HEK293T (cell line): ENCODE measurements at regions not wholly inside any gene's neighbourhood (a gene's known extent, or its start where the extent isn't known, plus 50 kb on each side); places are given as distances from the start of the nearest gene placed in this dataset.

Experiments
- CTCF ChIA-PET: fragments of 350-600 bp; formaldehyde crosslinking; extraction: SDS; loops from one replicate; lab custom pipeline; 2021; ENCODE audit warnings: antibody characterized with exemption, inconsistent platforms; lab: Yijun Ruan, JAX
- POLR2A ChIA-PET: fragments of 350-600 bp; formaldehyde crosslinking; extraction: SDS; loops from one replicate; lab custom pipeline; 2020; ENCODE audit warnings: antibody characterized with exemption, inconsistent platforms; lab: Yijun Ruan, JAX
- DNase-seq: peaks from one replicate; pipeline ENCODE4 v3.0.0; 2012; ENCODE audit warnings: mixed read lengths; ENCODE audit errors: extremely low spot score
- ARNT ChIP-seq: fragments of 450-650 bp; IDR thresholded peaks from 2 replicates; pipeline ENCODE4 v1.6.1; 2017; ENCODE audit warnings: mild to moderate bottlenecking
- BHLHE40 ChIP-seq: fragments of 450-650 bp; IDR thresholded peaks from 2 replicates; pipeline ENCODE4 v1.6.1; 2016; ENCODE audit warnings: mild to moderate bottlenecking, moderate library complexity, borderline replicate concordance
- CTBP1 ChIP-seq: fragments of 450-650 bp; IDR thresholded peaks from 2 replicates; pipeline ENCODE4 v1.6.1; 2016; ENCODE audit warnings: borderline replicate concordance
- ELF4 ChIP-seq: fragments of 450-650 bp; IDR thresholded peaks from 2 replicates; pipeline ENCODE4 v1.6.1; 2017; ENCODE audit warnings: antibody characterized with exemption
- FOXA1 ChIP-seq: fragments of 450-650 bp; IDR thresholded peaks from 2 replicates; pipeline ENCODE4 v1.6.1; 2016; ENCODE audit warnings: mild to moderate bottlenecking
- FOXK2 ChIP-seq: fragments of 450-650 bp; IDR thresholded peaks from 2 replicates; pipeline ENCODE4 v1.6.1; 2016; ENCODE audit warnings: mild to moderate bottlenecking
- FOXM1 ChIP-seq: fragments of 450-650 bp; IDR thresholded peaks from 2 replicates; pipeline ENCODE4 v1.6.1; 2017; ENCODE audit warnings: mild to moderate bottlenecking, borderline replicate concordance
- HDGF ChIP-seq: fragments of 450-650 bp; IDR thresholded peaks from 2 replicates; pipeline ENCODE4 v1.6.1; 2017; ENCODE audit warnings: antibody characterized with exemption, borderline replicate concordance
- L3MBTL2 ChIP-seq: fragments of 450-650 bp; conservative IDR thresholded peaks from 2 replicates; pipeline ENCODE4 v1.6.1; 2016; ENCODE audit warnings: mild to moderate bottlenecking
- LEF1 ChIP-seq: fragments of 450-650 bp; IDR thresholded peaks from 2 replicates; pipeline ENCODE4 v1.6.1; 2017; ENCODE audit warnings: mild to moderate bottlenecking, borderline replicate concordance
- NFRKB ChIP-seq: fragments of 450-650 bp; IDR thresholded peaks from 2 replicates; pipeline ENCODE4 v1.6.1; 2016; ENCODE audit warnings: mild to moderate bottlenecking, moderate library complexity
- SP1 ChIP-seq: fragments of 450-650 bp; IDR thresholded peaks from 2 replicates; pipeline ENCODE4 v1.6.1; 2017
- SUZ12 ChIP-seq: fragments of 450-650 bp; IDR thresholded peaks from 2 replicates; pipeline ENCODE4 v1.6.1; 2016; ENCODE audit warnings: mild to moderate bottlenecking
- TARDBP ChIP-seq: fragments of 450-650 bp; IDR thresholded peaks from 2 replicates; pipeline ENCODE4 v1.6.1; 2016
- ZNF384 ChIP-seq: fragments of 450-650 bp; IDR thresholded peaks from 2 replicates; pipeline ENCODE4 v1.6.1; 2016
- TF ChIP-seq, protein P1 (sequence below): fragments of 450-650 bp; IDR thresholded peaks from 2 replicates; pipeline ENCODE4 v1.6.1; 2016

DNA sequence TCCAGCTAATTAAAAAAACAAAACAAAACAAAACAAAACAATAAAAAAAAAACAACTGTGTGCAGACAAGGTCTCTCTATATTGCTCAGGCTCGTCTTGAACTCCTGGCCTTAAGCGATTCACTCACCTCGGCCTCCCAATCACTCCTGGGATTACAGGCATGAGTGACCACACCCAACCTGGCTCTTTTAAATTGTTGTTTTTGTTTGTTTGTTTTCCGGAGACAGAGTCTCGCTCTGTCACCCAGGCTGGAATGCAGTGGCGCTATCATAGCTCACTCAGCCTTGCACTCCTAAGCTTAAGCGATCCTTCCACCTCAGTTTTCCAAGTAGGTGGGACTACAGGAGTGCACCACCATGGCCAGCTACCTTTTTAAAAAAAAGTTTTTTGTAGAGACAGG lies 201.6 kb downstream of the EN1 start:
- no peak for DNase-seq
- ChIA-PET POLR2A (no interaction called here), CTCF (no interaction called here)
- TF ChIP-seq FOXA1 (no peak), ZNF384 (no peak), SUZ12 (no peak), NFRKB (no peak), LEF1 (no peak), FOXK2 (no peak)

DNA sequence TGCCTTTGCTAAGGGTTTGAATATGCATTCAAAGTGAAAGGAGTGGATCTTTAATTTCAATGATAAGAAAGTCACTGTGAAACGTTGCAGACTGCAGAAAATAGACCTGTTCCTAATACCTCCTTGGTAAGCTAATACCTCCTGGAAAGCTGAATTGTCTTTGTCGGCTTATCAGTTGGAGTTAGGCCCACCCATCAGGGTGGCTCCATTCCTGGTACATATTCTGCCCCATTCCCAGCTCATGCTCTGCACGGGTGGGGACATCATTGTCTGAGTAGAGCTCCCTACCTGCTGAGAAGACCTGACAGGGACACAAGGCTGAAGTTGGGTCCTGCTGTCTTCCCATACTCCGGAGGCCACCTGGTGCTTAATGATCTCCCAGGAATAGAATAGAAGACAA lies 203.3 kb downstream of the EN1 start:
- ChIA-PET POLR2A (no interaction called here), CTCF (interaction anchor here (0.5 kb wide), 1 partner anchor 211 kb away, joined by 3 read pairs; no protein-coding TSS in a partner anchor)
- no peak for DNase-seq
- no peak for TF ChIP-seq ELF4
- TF ChIP-seq SP1, result no peak
- TF ChIP-seq CTBP1, result no peak
- TF ChIP-seq ZNF384, result no peak
- TF ChIP-seq BHLHE40, result no peak
- TF ChIP-seq FOXA1, result no peak
- no peak for TF ChIP-seq LEF1

DNA sequence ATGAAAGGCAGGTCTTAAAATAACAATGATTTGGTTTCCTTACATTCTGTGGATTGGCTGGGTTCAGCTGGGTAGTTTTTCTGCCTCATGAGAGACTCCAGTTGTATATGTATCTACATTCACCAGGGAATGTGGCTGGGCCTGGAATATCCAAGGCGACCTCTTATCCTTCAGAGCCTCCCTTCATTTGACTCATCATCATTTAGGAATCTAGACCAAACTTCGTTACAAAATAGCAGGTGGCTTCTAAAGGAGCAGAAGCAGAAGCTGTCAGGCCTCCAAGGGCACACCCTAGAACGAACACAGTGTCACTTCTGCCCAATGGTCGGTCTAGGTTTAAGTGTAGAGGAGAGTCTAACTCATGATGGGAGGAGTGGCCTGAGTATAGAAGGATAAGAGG lies 204.2 kb downstream of the EN1 start:
- DNase-seq, result no peak
- POLR2A ChIA-PET, result no interaction called here
- no peak for TF ChIP-seq TARDBP
- TF ChIP-seq LEF1, result no peak
- TF ChIP-seq BHLHE40, result no peak
- no peak for TF ChIP-seq FOXM1
- no peak for TF ChIP-seq NFRKB
- no peak for TF ChIP-seq FOXK2
- TF ChIP-seq ELF4, result no peak
- no peak for TF ChIP-seq ARNT
- TF ChIP-seq, protein P1, sequence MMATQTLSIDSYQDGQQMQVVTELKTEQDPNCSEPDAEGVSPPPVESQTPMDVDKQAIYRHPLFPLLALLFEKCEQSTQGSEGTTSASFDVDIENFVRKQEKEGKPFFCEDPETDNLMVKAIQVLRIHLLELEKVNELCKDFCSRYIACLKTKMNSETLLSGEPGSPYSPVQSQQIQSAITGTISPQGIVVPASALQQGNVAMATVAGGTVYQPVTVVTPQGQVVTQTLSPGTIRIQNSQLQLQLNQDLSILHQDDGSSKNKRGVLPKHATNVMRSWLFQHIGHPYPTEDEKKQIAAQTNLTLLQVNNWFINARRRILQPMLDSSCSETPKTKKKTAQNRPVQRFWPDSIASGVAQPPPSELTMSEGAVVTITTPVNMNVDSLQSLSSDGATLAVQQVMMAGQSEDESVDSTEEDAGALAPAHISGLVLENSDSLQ, result no peak
- TF ChIP-seq ZNF384, result no peak
- TF ChIP-seq HDGF, result no peak
- TF ChIP-seq CTBP1, result no peak
- CTCF ChIA-PET, result no interaction called here

DNA sequence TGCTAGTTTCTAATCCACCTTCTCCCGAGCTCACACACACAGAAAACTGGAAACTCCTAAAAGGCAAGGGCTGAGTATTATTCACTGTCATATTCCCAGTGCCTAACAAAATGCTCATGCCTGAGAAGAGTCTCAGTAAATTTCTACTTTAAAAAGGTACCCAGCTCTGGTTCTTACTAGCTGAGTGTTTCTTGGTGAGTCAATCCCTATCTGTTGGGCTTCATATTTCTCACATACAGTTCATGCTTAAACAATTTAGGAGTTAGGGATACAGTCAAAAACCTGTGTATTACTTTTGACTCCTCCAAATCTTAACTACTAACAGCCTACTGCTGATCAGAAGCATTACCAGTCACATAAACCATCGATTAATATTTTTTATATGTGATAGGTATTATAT lies 204.9 kb downstream of the EN1 start:
- ChIA-PET POLR2A (no interaction called here), CTCF (no interaction called here)
- TF ChIP-seq SP1 (no peak), FOXM1 (no peak), HDGF (no peak), ZNF384 (no peak), TARDBP (no peak), NFRKB (no peak), SUZ12 (no peak), FOXA1 (no peak), ELF4 (no peak)
- TF ChIP-seq, protein P1, result no peak
- DNase-seq, result no peak

DNA sequence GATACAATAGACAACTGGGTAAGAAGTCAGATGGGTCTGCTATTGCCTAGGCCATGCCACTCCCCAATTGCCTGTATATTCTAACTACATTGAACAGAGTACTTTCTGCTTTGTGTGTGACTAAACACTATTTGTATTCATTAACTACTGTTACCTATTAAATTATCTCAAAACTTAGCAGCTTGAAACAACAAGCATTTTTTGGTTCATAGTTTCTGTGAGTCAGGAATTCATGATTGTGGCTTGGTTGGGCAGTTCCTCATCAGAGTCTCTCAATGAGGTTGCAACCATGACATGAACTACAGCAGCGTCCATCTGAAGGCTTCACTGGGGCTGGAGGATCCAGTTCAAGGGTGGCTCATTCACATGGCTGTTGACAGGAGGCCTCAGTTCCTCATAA lies 205.7 kb downstream of the EN1 start:
- CTCF ChIA-PET, result no interaction called here
- POLR2A ChIA-PET, result no interaction called here
- TF ChIP-seq L3MBTL2 (no peak), ARNT (no peak), FOXM1 (no peak), CTBP1 (no peak), HDGF (no peak), ELF4 (no peak), SUZ12 (no peak), FOXA1 (no peak), SP1 (no peak), FOXK2 (no peak), NFRKB (no peak), BHLHE40 (no peak), LEF1 (no peak)
- TF ChIP-seq, protein P1, result no peak
- DNase-seq, result no peak

DNA sequence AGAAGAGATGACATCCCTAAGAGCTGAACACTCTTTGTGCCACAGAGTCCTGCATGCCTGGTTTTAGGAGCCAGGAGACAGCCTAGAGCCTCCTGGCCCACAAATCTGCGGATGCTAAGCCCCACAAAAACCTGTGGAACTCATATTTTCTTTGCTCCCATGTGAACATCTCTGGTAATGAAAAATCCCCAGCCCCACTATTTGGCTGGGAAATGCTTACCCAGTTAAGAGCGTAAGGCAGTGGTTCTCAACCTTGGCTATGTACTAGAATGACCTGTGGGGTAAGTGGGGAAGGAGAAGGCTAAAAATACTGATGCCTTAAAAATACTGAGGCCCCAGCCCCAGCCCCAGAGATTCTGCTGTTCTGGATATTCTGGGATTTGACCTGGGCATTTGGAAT lies 208.1 kb downstream of the EN1 start:
- POLR2A ChIA-PET, result no interaction called here
- TF ChIP-seq HDGF (no peak), NFRKB (no peak), CTBP1 (no peak), ARNT (no peak), TARDBP (no peak), SUZ12 (no peak), SP1 (no peak), ZNF384 (no peak)
- TF ChIP-seq, protein P1, result no peak
- CTCF ChIA-PET, result no interaction called here
- no peak for DNase-seq
